ENCODE measurements at regions not wholly inside any gene's neighbourhood (a gene's known extent, or its start where the extent isn't known, plus 50 kb on each side); places are given as distances from the start of the nearest gene placed in this dataset.

DNA sequence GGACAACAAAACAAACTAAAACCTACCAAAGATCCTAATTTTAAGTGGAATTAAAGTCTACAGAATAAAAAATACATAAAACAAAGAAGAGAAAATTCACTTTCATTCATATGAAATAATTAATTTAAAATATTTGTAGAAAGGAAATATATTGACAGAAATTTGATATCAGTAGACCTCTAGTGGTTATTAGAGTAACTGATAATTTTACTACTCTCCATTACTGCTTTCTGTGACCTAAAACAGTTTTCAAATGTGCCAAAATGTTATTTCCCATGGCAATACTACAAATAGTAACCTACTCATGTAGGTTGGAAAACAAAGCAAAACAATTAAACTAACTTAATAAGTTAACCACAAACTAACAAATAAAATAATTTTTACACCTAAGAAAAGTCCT lies 147.1 kb downstream of the NOL4 start:
- no peak for TF ChIP-seq ZFX (IDR thresholded peaks at IDR 0.05; ENCODE audit: borderline replicate concordance)
- TF ChIP-seq, protein P1, sequence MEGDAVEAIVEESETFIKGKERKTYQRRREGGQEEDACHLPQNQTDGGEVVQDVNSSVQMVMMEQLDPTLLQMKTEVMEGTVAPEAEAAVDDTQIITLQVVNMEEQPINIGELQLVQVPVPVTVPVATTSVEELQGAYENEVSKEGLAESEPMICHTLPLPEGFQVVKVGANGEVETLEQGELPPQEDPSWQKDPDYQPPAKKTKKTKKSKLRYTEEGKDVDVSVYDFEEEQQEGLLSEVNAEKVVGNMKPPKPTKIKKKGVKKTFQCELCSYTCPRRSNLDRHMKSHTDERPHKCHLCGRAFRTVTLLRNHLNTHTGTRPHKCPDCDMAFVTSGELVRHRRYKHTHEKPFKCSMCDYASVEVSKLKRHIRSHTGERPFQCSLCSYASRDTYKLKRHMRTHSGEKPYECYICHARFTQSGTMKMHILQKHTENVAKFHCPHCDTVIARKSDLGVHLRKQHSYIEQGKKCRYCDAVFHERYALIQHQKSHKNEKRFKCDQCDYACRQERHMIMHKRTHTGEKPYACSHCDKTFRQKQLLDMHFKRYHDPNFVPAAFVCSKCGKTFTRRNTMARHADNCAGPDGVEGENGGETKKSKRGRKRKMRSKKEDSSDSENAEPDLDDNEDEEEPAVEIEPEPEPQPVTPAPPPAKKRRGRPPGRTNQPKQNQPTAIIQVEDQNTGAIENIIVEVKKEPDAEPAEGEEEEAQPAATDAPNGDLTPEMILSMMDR (IDR thresholded peaks at IDR 0.05) = peak; percentile 38
- no peak overlapping the region for H3K27ac ChIP-seq

DNA sequence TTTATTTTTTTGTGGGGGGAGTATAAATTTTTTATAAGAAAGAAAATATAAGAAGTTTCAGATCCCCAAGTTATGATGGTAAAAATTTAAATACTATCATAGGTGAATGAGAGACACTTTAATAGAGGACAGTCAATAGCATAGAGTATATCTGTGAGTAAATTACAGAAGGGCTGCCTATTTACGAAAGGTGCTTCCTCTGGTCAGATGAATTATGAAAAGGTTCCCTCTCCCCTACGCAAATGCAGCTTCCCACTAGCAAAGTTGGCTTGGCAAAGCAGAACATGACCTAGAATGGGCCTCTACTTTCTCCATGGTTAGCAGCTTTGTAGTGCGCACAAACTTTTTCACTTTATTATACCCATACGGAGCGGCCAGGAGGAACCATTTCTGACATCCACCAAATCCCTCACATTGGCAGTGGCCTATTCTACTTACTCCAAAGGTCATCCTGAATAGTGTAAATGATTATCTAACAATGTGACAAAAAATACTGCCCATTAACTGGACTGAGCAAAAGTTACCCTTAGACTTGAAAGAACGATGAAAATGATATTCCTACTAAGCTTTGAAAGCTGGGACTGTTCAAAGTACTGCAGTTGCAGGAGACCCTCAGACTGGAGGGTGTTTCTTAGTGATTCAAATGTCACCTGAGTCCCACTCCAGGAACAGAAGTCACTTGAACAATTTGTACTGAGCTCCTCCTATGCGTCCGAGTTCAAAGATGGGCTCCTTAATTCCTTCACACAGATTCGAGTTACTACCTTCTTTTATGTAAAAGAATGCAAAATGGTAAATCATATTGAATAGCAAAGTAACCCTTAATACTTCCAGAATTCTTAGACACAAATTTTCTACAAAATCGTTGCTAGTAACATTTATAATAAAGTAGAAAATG lies 148.5 kb downstream of the NOL4 start:
- TF ChIP-seq, protein P1 (IDR thresholded peaks at IDR 0.05) = no peak
- no peak for TF ChIP-seq ZFX (IDR thresholded peaks at IDR 0.05; ENCODE audit: borderline replicate concordance)
- no peak overlapping the region for H3K27ac ChIP-seq

DNA sequence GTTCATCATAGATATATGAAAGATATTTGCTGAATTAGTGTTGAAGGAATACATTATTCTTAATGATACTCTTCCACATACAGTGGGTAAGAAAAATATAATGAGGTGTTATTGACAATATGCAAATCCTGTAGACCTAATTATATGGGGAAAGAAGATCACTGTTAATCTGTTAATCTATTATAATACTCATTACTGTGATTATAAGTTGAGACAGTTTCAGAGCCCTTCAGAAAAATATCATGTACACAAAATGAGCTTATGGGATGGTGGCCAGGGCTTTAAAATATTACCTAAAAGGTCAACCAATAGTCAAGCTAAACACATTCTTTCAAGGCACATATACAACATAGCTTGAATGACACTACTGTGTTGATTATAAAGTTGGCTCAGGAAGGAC lies 163.5 kb downstream of the NOL4 start:
- H3K27ac ChIP-seq = no peak overlapping the region

DNA sequence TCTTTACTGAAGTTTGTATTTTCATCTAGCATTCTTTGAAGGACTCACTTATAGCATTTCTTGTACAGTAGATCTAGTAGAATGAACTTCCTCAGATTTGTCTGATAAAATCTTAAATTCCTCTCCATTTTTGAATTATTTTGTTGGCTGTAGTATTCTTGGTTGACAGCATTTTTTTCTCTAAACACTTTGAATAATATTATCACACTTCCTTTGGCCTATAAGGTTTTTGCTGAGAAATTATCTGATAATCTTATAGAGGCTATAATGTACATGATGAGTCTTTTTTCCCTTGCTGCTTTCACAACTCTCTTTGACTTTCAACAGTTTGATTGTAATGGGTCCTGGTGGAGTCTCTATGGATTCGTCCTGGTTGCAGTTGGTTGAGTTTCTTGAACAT lies 169.5 kb downstream of the NOL4 start:
- TF ChIP-seq, protein P1 (IDR thresholded peaks at IDR 0.05) = no peak
- TF ChIP-seq ZFX (IDR thresholded peaks at IDR 0.05; ENCODE audit: borderline replicate concordance) = no peak
- H3K27ac ChIP-seq = no peak overlapping the region

More for the DNA sequence above, 163.5 kb downstream of the NOL4 start:
- no peak for TF ChIP-seq ZFX (IDR thresholded peaks at IDR 0.05; ENCODE audit: borderline replicate concordance)
- TF ChIP-seq, protein P1 (IDR thresholded peaks at IDR 0.05) = no peak

DNA sequence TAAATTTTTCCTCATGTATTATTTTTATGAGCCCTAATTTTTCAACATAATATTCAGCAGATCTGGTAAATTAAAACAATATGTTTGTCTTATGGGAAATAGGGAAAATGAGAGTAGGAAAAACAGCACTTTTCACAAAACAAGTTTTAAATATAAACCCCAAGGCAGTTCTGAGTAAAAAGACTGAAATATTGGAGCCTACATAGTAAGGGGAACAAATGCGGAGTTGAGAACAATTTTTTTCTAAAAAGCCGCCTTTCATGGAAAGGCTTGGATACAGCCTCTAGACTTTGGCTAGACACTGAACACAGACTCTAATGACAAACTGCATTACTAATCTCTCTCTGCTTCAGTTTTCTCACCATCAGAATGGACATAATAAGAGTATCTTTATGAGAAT lies 174.1 kb downstream of the NOL4 start:
- no peak overlapping the region for H3K27ac ChIP-seq
- TF ChIP-seq, protein P1 (IDR thresholded peaks at IDR 0.05) = no peak
- TF ChIP-seq ZFX (IDR thresholded peaks at IDR 0.05; ENCODE audit: borderline replicate concordance) = no peak

DNA sequence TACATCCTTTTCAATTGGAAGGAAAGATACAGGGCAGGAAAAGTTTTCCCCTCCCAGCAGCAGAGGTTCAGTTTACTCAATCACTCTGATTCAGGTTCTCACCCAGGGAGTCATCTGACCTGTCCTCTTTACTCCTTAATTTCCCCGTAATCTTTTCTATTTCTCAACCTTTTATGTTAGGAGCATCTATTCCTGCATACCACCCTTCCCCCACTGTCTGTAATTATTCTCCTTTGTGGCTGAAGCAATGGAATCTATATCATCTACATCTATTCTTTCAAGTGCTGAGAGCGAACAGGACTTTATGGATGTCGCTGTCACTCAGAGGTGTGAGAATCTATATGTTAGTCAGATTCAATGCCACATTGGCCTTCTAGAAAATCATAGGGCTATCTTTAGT lies 175.2 kb downstream of the NOL4 start:
- no peak for TF ChIP-seq ZFX (IDR thresholded peaks at IDR 0.05; ENCODE audit: borderline replicate concordance)
- TF ChIP-seq, protein P1 (IDR thresholded peaks at IDR 0.05) = no peak
- H3K27ac ChIP-seq = no peak overlapping the region

DNA sequence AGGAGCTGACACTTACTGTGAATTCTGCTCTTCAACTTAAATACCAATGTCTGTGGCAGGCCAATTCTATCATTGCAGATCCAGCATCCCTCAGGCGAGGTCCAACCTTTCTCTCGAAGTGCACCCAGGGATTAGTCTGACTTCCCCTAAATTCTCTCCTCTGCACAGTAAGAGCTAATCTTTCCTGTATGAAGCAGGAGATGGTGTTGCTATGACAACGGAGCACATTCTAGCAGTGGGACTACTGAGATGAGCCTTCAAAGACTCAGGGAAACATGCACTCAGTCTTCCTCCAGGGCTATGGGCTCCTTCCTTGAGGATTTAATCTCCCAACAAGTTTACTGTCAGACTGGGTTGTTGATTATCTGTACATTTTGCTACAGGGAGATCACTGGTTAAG lies 176.3 kb downstream of the NOL4 start:
- H3K27ac ChIP-seq = no peak overlapping the region
- TF ChIP-seq, protein P1 (IDR thresholded peaks at IDR 0.05) = no peak
- no peak for TF ChIP-seq ZFX (IDR thresholded peaks at IDR 0.05; ENCODE audit: borderline replicate concordance)
